Keratinocyte (primary cell): ENCODE measurements at regions not wholly inside any gene's neighbourhood (a gene's known extent, or its start where the extent isn't known, plus 50 kb on each side); places are given as distances from the start of the nearest gene placed in this dataset.

Source experiments
- CTCF ChIP-seq, 3 experiments: IDR thresholded peaks in 1 of 3; conservative IDR thresholded peaks in 1 of 3; optimal IDR thresholded peaks in 1 of 3; 2 replicates in 2 of 3; 3 replicates in 1 of 3; pipeline versions ENCODE3 to v1.5.1; 2011; ENCODE audit warnings: low read length in 3 of 3, mild to moderate bottlenecking in 3 of 3, moderate library complexity in 2 of 3, control low read depth in 1 of 3, inconsistent platforms in 1 of 3; ENCODE audit not compliant: insufficient read depth in 2 of 3; ENCODE audit errors: extremely low read depth in 1 of 3
- EZH2 ChIP-seq: IDR thresholded peaks from one replicate; pipeline ENCODE4 v1.6.1; 2012; ENCODE audit warnings: inconsistent platforms, mild to moderate bottlenecking, low read length, moderate library complexity

GRCh38 chr12:107458990-107459389 is 226.6 kb upstream of the PWP1 start:
- no peak for TF ChIP-seq CTCF (optimal IDR thresholded peaks at IDR 0.05 in 1 of 3, IDR thresholded peaks at IDR 0.05 in 1 of 3, conservative IDR thresholded peaks at IDR 0.05 in 1 of 3; ENCODE audit: extremely low read depth in 1 of 3, insufficient read depth in 2 of 3, low read length in 3 of 3)
- TF ChIP-seq EZH2, result no peak
